Medulla oblongata (tissue), 1 donor: ENCODE measurements at regions not wholly inside any gene's neighbourhood (a gene's known extent, or its start where the extent isn't known, plus 50 kb on each side); places are given as distances from the start of the nearest gene placed in this dataset.
A peak's percentile ranks its signal among the peaks of the same experiment; 100 is the strongest.

ENCODE experiments used
- DNase-seq: peaks from one replicate; pipeline ENCODE4 v3.0.0-alpha.2; 2015; ENCODE audit errors: extremely low spot score

- no peak for DNase-seq
Observed at GRCh38 chr13:29929062-29929847, 78.8 kb upstream of the UBL3 start.

DNA sequence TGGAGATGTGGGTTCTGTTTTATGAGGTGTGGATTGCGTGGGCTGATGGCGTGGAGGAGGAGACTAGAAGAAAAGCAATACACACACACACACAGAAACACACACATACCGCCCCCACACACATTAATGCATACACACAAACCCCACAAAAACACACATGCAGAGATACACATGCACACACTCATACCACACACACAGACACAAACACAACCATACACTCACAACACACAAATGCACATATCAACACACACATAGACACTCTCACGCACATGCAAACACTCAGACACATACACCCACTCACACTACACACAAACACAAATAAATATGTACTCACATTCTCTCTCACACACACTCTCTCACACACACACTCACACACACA, 75.7 kb upstream of the UBL3 start:
- no peak for DNase-seq

- DNase-seq, result peak; percentile 75
Observed at GRCh38 chr13:29925457-29926097, 75.2 kb upstream of the UBL3 start.

DNA sequence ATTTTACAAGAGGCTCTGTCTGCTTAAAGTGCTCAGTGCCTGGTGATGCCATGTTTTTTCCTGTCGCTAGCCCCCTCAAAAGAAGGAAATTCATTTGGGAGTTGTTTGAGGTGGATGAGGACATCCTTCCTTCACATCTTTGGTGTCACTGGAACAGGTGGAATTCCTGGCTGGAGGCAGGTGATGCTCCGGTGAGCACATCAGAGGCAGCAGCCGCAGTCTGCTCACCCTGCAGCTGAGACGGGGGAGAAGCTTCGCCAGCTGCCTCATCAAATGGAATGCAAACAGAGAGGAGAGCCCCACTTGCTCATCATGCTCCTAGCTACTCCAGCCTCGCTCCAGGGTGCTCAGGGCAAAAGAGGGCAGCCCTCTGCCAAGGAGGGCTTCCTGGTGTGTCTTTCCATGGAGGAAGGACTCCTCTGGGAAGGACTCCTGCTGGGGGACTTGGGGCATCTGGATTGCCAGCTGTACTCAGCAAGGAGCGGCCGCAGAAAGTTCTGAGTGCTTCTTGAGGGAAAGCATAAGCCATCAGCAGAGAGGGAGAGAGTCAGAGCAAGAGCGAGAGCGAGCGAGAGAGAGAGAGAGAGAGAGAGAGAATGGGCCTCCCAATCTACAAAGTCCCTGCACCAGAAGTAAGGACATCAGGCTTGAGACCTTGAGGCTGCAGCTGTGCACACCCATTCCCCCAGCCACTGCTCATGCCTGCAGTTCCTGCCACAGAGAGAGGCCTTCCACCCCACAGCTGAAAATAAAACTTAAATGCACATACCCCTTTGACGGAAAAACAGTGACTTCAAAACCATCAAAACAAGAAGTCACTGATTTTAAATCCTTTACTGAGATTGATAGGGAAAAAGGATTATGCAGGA, 74.3 kb upstream of the UBL3 start:
- DNase-seq, result no peak

GRCh38 chr13:29923554-29924481, 73.4 kb upstream of the UBL3 start:
- peak; percentile 49 for DNase-seq

DNA sequence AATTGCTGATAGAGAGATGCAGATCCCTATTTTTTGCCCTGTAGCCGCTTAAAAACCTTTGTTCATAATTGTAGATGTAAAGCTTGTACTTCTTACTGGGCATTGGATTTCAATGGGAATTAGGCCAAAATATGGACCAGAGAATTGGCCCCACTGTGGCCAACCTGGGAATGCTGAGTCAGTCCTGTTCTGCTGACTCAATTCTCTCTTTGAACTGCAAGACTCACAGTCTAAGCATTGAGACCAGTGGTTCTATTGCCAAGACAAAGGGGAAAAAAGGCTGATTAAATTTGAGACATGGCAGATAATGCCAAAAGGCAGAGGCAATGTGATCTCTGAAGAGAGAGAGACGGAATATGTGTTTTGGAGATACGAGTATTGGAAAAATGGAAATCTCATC, 72.5 kb upstream of the UBL3 start:
- DNase-seq, result no peak

DNA sequence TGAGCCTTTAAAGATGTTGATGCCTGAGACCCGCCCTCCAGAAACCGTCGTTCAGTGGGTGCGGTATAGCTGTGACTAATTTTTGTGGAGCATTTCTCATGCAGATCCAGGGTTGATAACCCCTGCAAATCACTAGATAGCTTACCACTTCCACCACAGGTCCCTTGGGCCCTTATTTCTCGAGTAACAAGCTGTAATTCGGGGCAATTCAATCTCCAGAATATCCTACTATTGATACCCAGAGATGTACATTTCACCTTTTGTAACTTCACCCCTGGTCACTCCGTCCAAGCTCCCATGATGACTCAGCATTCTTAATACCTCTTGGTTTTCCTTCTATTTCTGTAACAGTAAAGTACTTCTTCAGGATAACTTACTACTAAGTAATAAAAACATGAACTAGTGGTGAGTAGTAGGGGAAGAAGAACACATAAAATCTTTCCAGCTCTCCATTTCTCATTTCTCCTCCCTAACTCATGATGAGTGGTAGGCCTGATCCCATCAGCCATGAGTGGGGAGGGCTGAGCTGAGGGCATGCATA, 71.9 kb upstream of the UBL3 start:
- no peak for DNase-seq

- no peak for DNase-seq
Observed at GRCh38 chr13:29921542-29921941, 71.1 kb upstream of the UBL3 start.

- DNase-seq, result no peak
Observed at GRCh38 chr13:29920025-29920643, 69.7 kb upstream of the UBL3 start.

DNA sequence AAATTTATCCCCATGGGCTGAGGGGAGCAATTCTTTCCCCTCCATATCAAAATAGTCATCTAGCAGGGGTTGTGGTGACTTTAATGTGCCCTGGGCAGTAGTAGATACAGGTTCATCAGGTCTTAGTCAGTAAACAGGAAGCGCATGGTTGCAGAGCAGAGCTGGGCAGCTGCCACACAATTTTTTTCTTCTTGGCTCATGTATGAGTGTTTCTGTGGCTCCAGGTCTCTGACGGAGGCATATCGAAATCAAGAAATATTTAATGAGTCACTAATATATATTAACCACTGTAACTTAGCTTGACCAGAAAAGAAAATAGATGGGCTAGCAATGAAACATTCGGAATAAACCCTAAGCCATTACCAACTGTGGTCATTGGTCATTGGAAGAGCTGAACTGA, 68.4 kb upstream of the UBL3 start:
- no peak for DNase-seq

DNA sequence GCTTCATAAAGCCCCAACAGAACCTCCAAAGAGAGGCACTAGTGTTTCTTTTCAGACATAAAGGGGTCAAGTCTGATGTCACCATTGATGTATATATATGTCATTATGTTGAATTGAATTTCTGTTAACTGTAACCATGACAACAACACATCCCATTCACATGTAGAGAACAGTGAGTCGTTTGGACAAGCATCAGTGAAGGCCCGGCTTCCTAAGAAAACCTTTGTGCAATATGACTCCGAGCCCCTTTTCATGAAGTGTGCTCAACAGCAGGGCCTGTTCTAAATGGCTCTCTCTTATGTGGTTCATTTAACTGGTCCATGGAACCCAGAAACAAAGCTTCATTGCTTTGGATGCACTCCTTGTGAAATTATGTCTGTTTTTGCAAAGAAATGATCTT, 67.2 kb upstream of the UBL3 start:
- no peak for DNase-seq

DNA sequence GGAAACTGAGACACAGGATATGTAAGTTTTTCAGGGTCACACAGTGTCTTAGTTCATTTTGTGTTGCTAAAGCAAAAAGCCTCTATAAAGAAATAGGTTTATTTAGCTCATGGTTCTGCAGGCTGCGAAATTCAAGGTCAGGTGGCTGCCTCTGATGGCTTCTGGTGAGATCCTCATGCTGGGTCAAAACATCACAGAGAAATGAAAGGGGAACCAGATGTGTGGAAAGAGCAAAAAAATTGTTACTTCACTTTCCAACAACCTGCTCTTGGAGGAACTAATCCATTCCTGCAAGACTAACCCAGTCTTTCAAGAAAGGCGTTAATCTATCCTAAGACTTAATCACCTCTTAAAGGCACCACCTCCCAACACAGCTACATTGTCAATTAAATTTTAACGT, 64.2 kb upstream of the UBL3 start:
- no peak for DNase-seq

GRCh38 chr13:29911781-29912418, 61.5 kb upstream of the UBL3 start:
- no peak for DNase-seq

DNA sequence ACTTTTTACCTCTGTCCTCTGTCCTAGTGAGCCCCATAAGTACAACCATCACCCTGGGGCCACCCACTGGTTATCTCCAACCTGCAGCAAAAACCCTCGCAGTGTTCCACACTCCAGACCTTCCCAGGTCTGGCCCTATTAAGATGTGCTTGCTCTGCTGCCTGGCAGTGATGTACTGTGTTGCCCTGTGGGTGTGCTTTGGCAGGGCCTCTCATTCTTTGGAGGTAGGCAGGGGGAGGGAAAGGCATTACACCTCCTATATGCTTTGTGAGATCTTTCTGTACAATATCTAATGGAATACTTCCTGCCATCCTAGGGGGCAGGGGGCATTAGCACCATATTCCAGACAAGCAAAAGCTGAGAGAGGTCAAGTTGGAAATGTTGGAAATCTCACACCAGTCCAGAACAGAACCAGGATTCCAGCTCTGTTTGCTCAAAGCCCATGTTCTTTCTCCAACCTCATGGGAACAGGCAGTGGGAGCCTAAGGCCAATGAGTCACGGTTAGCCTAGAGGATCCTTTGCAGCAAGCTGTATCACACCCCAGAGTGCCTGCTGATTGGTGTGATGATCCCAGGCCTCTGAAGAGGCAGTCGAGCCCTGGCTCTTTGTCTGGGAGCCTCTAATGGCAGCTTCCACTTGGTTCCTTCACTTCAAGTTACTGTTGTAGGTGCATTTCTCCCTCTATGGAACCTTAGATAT, 59.7 kb upstream of the UBL3 start:
- no peak for DNase-seq

DNA sequence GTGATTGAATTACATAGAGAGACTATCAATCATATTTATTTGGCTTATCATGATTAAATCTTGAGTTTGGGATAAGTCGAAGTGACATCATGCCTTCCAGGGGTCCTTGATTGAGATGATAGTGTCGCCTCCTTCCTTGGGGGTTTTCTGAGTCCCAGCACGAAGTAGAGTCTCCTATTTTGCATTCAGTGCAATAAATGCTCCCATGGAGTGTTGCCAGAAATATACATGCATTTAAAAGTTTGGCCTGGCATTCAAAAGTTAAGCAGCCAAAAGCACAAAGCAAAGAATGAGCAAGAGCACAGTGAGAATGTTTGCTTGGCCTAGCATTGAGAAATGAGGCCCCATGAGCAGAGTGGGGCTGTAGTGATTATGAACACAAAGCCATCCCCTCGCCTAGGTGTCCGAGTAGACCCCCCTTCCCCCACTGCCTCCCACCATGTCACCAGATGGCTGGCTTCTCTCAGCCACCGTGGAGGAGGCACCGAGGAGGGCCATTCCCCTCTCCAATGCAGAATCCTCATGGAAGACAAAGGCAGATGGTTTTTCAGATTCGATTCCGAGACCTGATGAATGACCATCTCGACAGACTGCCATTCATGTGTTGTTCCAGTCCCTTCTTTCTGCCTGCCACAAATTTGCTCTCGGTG, 58.8 kb upstream of the UBL3 start:
- DNase-seq, result no peak

DNA sequence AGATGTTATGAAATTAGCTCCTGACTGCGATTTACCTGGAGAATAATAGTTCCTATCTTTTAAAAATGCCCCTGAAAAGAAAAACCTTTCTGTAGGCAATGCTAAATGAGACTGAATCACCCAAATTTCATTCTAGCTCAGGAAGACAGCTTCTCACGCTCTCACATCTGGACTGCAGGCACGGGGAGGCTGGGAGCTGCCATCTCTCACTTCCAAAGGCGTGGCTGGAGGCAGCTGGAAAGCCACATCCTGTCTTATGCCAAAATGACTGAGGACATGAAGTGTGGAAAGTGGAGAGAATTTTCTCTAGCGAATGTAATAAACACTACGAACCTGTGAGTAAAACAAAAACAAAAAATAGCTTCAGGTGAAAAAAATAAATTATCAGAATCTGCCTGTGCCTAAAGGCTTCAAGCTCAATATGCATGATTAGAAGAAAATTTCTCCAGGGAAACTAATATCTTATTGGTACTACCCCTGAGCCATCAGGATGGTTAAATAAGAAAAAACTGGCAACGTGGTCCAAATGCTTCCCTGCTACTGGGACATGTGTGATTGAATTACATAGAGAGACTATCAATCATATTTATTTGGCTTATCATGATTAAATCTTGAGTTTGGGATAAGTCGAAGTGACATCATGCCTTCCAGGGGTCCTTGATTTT, 58.1 kb upstream of the UBL3 start:
- no peak for DNase-seq

DNA sequence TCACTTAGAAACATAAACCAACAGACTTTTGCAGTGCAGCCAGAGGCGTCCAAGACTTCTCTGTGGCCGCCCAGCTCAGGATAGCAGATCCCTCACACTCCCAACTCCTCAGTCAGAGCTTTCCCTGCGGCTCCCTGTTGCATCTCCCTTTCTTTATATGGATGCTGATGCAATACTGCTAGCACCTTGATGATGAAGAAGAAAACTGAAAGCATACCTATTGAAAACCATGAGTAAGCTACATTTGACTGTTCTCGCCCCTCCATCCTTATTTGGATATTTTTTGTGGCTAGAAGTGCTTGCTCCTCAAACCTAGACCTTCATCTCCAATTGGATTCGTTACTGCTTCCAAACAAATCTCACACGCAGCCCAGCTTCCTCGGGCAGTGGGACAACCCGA, 57.3 kb upstream of the UBL3 start:
- no peak for DNase-seq

GRCh38 chr13:29906432-29907011, 56.1 kb upstream of the UBL3 start:
- DNase-seq, result no peak
